Left ventricle myocardium inferior (tissue), 1 donor: ENCODE measurements at regions not wholly inside any gene's neighbourhood (a gene's known extent, or its start where the extent isn't known, plus 50 kb on each side); places are given as distances from the start of the nearest gene placed in this dataset.

Source experiments
- DNase-seq: peaks from one replicate; pipeline ENCODE4 v3.0.0-alpha.2; 2020
- H3K27ac ChIP-seq: fragments of 200-600 bp; replicated peaks from 2 replicates; pipeline ENCODE4 v1.8.0; 2021
- H3K27me3 ChIP-seq: fragments of 200-600 bp; 2 replicates; pipeline ENCODE4 v1.8.0; 2021; ENCODE audit warnings: low read depth
- H3K36me3 ChIP-seq: fragments of 200-600 bp; 2 replicates; pipeline ENCODE4 v1.8.0; 2021
- H3K4me1 ChIP-seq: fragments of 200-600 bp; 2 replicates; pipeline ENCODE4 v1.8.0; 2021
- H3K4me3 ChIP-seq: fragments of 200-600 bp; 2 replicates; pipeline ENCODE4 v1.8.0; 2021; ENCODE audit warnings: mild to moderate bottlenecking, moderate library complexity
- H3K9me3 ChIP-seq: fragments of 200-600 bp; replicated peaks from 2 replicates; pipeline ENCODE4 v1.8.0; 2021
- intact Hi-C: fragments of 100-400 bp; cut with micrococcal nuclease; formaldehyde crosslinking; loops from one replicate; pipeline ENCODE4 v1.11.0; 2022
- TF ChIP-seq, protein P1 (sequence below): fragments of 200-600 bp; IDR thresholded peaks from 2 replicates; pipeline ENCODE4 v1.8.0; 2021; ENCODE audit warnings: antibody characterized with exemption, mild to moderate bottlenecking, borderline replicate concordance
- donor health status: DM: no; HTN: yes; CAD: no; lungs with severe emphysema.

DNA sequence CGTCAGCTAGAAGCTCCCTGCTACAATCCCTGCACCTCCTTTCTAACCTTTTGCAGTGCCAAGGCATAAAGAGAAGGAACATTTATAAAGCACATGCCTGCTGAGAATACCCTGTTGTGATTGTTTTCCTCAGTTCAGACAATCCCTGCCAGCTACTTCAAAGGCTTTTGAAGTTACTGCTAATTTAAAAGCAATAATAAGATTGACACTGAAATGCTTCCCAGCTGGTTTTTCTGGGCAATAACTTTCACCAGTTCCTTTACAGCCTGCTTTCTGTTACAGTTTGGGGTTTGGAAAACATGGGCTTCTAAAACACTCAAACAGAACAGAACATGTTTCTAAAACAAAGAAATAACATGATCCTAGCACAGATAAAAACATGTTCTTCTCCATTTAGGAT is 232.3 kb upstream of the CPEB2 start:
- no peaks in the 10 kb centered on the region for H3K27me3 ChIP-seq
- no peaks in the 10 kb centered on the region for H3K4me1 ChIP-seq
- H3K27ac ChIP-seq: no peak overlapping the region
- no peaks in the 10 kb centered on the region for H3K36me3 ChIP-seq
- intact Hi-C loops: no loop called here
- peaks cover 9% of the 10 kb centered on the region for H3K9me3 ChIP-seq
- H3K4me3 ChIP-seq: no peak overlapping the region
- no peak for DNase-seq
- TF ChIP-seq, protein P1, sequence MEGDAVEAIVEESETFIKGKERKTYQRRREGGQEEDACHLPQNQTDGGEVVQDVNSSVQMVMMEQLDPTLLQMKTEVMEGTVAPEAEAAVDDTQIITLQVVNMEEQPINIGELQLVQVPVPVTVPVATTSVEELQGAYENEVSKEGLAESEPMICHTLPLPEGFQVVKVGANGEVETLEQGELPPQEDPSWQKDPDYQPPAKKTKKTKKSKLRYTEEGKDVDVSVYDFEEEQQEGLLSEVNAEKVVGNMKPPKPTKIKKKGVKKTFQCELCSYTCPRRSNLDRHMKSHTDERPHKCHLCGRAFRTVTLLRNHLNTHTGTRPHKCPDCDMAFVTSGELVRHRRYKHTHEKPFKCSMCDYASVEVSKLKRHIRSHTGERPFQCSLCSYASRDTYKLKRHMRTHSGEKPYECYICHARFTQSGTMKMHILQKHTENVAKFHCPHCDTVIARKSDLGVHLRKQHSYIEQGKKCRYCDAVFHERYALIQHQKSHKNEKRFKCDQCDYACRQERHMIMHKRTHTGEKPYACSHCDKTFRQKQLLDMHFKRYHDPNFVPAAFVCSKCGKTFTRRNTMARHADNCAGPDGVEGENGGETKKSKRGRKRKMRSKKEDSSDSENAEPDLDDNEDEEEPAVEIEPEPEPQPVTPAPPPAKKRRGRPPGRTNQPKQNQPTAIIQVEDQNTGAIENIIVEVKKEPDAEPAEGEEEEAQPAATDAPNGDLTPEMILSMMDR: no peak

DNA sequence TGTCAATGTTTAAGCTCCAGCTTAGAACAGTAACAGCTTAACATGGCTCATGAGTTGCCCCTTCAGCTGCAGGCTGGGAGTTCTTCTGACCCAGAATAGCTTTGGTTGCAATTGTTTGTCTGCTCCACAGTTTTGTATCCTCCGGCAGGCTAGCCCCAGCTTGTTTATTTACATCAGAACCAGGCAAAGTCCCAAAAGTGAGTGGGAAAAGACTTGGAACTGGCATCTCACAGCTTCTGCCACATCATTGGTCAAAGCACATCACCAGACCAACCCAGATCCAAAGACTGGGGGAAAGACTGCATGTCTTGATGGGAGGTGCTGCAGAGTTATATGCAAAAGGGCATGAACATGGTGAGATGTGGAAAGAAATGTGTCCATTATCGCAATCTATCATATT is 231.2 kb upstream of the CPEB2 start:
- H3K4me3 ChIP-seq: no peak overlapping the region
- intact Hi-C loops: no loop called here

DNA sequence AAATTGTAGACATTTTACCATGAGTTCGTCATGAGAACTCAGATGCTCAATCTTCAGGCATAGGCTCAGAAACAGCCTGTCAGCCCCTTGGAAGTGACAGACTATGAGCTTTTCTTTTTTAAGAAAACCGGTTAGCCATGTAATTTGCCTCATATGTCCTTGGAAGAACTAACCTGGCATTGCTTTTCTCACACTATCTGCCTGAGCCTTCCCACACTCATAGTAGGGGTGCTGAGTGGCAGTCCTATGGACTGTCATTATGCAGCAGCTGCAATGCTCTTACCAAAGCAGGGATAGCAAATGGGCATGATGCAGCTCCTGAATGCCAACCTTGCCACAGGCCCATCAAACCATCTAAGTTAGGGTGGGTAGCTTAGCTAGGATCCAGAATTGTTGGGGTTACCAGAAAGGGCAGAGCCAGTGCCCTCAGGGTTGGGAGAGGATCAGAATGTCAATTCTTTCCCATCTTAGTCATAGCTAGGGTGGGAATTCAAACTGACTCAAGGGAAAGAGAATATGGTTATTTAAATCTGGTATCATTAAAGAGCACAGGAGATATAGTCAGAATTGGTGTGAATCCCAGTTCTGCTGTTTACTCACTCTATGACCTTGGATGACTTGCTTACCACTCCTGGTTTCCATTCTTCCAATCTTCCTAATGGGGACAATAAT is 230.6 kb upstream of the CPEB2 start:
- DNase-seq: no peak
- Histone ChIP-seq H3K27ac (no peak overlapping the region), H3K4me1 (no peaks in the 10 kb centered on the region), H3K36me3 (no peaks in the 10 kb centered on the region), H3K4me3 (no peak overlapping the region), H3K9me3 (peaks cover 9% of the 10 kb centered on the region), H3K27me3 (no peaks in the 10 kb centered on the region)
- TF ChIP-seq, protein P1: no peak
- intact Hi-C loops: no loop called here

More for the DNA sequence above, 231.2 kb upstream of the CPEB2 start:
- H3K36me3 ChIP-seq: no peaks in the 10 kb centered on the region
- no peaks in the 10 kb centered on the region for H3K27me3 ChIP-seq
- TF ChIP-seq, protein P1: no peak
- H3K27ac ChIP-seq: no peak overlapping the region
- peaks cover 9% of the 10 kb centered on the region for H3K9me3 ChIP-seq
- H3K4me1 ChIP-seq: no peaks in the 10 kb centered on the region
- no peak for DNase-seq

DNA sequence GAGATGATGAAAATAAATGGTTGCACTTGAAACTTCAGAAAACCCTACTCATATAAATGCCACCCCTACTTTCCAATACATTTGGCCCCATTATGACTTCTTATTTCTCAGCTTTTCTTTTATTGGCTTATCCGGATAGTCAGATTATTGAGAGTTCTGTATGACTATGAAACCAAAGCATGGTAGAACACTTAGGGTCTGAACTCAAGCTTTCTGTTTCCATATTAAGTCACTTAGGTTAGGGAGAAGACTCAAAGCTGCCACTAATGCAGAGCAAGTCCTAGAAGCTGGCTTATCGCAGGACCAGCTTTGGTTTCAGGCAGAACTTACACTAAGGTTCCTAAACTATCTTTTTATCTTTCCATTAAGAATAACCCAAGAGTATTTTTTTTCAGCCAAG is 229.9 kb upstream of the CPEB2 start:
- H3K4me3 ChIP-seq: no peak overlapping the region
- H3K4me1 ChIP-seq: no peaks in the 10 kb centered on the region
- TF ChIP-seq, protein P1: no peak
- H3K27me3 ChIP-seq: no peaks in the 10 kb centered on the region
- H3K27ac ChIP-seq: no peak overlapping the region
- DNase-seq: no peak
- intact Hi-C loops: no loop called here
- peaks cover 9% of the 10 kb centered on the region for H3K9me3 ChIP-seq
- no peaks in the 10 kb centered on the region for H3K36me3 ChIP-seq

DNA sequence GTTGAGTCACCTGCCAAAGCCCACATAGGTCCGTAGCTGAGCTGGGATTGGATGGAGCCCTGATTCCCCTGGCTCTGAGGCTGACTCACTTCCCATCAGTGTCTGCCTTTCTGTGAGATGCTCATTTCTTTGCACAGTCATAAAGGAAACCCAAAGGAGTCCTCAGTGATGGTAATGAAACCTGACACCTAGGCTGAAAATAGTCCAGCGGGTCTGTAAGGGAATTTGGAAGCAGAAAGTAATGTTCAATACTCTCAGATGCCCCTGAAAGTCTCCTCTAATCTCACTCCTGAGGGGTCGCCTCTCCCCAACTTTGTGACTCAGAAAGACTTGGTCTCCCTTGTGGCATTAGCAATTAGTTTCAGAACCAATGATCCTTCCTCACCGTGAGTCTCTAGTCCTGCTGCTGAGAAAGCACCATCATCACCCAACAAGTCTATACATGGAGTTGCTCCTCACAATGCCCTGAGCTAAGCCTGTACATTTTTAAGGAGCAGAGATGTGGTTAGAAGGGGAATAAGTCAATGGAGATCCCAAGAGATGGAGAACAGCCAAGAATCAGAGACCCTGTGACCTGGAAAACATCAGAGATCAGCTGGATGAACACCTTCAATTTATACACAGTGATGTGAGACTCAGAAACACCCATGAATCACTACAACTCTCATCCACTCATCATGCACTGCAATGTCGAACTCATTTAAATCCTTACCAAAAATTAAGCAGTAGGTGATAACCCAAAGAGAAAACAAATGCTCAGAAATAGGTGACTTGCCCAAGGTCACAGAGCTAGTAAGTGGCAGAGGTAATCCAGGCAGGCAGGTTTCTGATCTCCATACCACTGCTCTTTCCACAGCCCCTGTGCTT is 219.0 kb upstream of the CPEB2 start:
- intact Hi-C loops: no loop called here
- no peaks in the 10 kb centered on the region for H3K27me3 ChIP-seq
- TF ChIP-seq, protein P1: no peak
- DNase-seq: no peak
- no peaks in the 10 kb centered on the region for H3K4me1 ChIP-seq
- H3K9me3 ChIP-seq: peaks cover 10% of the 10 kb centered on the region
- no peak overlapping the region for H3K27ac ChIP-seq
- no peak overlapping the region for H3K4me3 ChIP-seq
- no peaks in the 10 kb centered on the region for H3K36me3 ChIP-seq
